Eye (tissue), 1 donor: ENCODE measurements at regions not wholly inside any gene's neighbourhood (a gene's known extent, or its start where the extent isn't known, plus 50 kb on each side); places are given as distances from the start of the nearest gene placed in this dataset.

Experiments used
- DNase-seq: peaks from one replicate; pipeline ENCODE4 v3.0.0-alpha.2; 2015

- no peak for DNase-seq
Observed at GRCh38 chr15:39363761-39364586, 216.9 kb upstream of the THBS1 start.

GRCh38 chr15:39364721-39365120, 216.2 kb upstream of the THBS1 start:
- no peak for DNase-seq

- no peak for DNase-seq
Observed at GRCh38 chr15:39365161-39365560, 215.7 kb upstream of the THBS1 start.

DNA sequence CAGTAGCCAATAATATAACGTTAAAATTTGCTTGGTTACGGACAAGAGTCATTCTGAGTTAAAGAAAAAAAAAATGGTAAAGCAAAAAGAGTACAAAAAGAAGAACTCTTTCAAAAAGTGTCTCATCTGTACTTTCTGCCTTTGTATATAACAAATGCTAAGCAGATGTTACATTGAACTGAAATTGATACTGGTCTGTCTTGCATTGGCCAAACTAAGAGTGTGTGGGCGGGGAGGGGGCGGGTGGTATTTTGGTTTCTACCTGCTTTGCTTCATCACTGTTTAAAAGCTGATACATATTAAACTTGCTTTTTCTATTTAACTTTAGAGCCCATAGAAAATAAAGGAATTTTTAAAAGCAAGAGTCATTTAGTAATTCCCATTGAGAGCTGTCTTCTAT, 215.0 kb upstream of the THBS1 start:
- DNase-seq = no peak

- no peak for DNase-seq
Observed at GRCh38 chr15:39367596-39367995, 213.3 kb upstream of the THBS1 start.

GRCh38 chr15:39369768-39370167, 211.1 kb upstream of the THBS1 start:
- no peak for DNase-seq

DNA sequence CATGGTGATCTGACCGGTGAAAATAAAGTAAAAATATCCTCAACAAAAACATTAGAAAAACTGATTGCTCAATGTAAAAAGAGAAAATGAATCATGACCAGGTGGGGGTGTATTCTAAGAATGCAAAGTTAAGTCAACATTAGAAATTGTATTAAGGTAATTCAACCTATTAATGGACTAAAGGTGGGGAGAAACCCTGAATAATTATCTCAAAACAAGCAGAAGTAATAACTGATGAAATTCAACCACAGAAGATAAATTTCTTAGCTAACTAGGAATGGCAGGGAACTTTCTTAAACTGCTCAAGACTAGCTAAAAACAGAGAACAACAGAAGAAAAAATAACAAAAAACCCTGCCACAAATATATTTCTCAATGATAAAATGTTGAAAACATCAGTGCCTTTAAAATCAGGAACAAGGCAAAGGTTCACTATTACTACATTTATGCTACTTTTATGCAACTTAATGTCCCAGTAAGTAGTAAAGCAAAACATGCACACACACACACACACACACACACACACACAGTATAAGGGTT, 204.4 kb upstream of the THBS1 start:
- no peak for DNase-seq

- DNase-seq = no peak
Observed at GRCh38 chr15:39381517-39381916, 199.4 kb upstream of the THBS1 start.

DNA sequence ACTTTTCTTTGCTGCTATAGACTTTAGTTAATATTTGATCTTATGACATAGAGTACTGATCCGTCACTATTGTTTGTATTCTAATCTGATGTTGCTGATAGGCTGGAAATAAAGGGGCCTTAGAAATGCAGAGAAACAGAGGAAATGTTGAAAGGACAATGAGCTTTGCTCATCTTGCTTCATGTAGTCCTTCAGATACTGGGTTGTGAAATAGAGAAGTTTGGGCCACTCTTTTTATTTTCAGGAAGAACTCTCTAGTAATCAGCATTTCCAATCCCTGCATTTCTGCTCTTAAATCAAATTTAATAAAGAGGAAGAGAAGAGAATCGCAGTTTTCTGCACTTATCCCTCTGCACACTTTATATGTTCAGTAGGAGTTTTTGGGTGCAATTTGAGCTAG, 192.8 kb upstream of the THBS1 start:
- no peak for DNase-seq

DNA sequence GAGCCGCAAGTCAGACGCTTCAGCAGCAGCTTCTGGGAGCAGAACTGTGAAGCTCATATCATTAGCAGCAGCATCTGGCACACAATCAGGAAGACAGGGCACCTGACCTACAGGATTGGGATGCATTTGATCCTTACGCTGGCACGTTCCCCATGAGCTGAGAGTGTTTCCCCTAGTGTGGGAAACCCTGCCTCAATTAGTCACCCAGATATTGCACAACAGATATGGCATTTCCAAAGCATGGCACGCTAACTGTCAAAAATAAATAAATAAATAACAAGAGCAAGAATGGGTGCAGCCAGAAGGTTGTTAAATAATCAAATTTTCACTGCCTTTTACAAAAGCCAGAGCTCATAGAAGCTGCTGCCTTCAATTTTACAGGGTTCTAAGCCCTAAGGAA, 189.6 kb upstream of the THBS1 start:
- no peak for DNase-seq

DNA sequence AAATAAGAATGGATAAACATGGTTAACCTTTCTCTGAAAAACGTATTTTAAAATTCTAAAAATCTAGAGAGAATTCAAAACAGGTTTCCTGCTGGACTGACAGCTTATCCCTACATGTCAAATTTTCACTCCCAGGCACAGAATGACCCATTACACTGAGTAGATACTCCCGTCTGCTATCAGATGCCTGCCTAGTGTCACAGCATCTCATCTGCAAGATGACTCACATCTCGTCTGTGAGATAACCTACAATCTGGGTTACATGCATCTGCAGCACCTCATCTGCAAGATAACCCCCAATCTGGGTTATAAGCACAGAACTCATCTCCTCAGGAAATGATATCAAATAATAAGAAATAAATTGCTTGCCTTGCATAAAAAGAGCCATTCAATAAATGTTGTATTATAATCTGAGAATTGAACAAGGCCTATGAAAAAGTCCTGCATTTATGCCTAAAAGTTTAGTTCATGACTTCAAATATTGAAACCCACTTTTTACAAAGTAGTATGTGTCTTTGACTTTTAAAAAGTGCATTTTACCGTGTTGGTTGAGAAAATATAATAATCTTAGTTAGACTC, 188.3 kb upstream of the THBS1 start:
- no peak for DNase-seq

GRCh38 chr15:39393575-39394335, 187.1 kb upstream of the THBS1 start:
- no peak for DNase-seq

DNA sequence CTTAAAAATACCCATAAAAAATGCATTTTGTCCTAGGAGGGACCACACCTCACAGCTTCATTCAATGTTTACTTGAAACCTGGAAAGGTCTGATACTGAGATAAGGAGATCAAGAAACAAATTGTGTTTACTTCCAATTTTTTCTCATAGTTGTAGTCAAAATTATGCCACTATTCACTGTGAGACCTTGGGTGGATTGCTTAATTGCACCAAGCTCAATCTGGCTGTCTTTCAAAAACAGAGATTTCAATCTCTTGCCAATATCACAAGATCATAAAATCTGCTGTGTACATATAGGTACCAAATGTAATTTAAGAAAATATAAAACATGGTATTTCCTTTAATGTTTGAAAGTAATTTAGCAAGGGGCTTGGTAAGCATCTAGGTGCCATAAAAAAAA, 186.4 kb upstream of the THBS1 start:
- DNase-seq = no peak

DNA sequence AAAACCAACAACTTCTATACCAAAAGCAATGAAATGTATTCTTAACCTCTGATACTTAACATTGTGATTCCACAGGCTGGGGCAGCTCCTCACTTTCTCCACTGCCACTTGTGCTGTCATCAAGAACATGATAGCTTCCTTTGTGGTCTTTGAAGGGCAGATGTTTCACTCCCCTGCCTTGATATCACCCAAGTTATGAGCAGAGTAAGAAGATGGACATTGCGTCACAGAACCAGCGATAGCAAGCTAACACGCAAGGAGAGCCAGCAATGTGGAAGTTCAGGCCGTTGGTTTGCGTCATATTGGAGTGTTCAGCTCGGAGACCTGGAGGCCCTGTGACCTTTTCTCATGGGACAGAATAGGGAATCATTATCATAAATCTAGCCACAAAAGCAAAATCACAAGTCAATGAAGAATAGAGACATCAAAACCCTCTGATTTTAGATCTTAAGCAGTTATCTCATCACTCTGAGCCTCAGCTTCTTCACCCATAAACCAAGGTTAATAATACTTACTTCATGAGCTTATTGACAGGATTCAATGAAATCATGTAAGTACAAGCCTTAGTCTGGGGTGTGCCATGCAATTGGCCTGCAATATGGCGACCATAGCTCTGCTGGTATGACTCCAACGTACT, 183.8 kb upstream of the THBS1 start:
- no peak for DNase-seq

GRCh38 chr15:39397883-39398282, 183.0 kb upstream of the THBS1 start:
- DNase-seq = no peak

DNA sequence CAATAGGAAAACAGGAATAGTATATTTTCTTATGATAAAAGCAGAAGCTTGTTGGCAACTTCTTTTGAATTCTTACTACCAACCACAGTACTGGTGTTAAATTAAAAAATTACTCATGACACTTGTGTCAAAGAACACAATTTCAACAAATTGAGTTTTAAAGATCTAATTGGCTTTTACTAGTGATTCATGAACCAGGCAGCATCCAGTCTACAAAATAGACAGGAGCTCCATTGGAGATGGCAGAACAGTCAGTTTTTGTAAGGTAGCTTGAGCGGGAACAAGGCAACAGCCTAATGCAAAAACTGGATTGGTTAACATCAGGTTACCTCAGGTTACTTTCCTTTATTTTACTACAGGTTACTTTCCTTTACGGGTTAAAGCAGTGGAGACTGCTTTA, 181.3 kb upstream of the THBS1 start:
- no peak for DNase-seq

DNA sequence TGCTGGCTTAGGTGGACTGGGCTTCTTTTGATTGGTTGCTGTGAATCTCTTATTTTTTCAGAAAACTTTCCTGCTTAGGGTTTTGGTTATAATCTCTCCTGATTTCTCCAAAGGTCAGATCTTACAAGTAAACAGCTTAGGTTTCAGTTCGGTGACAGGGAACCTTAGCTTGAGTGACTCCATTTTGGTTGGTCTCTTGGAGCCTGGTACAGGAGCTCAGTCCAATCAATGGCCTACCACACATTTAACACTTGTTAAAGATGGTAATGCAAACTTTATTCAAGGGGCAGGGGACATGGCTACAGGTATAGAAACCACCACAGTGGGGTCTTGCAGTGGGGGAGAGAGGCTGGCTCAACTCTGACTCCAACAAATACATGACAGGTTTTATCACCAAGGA, 180.9 kb upstream of the THBS1 start:
- DNase-seq = no peak

- no peak for DNase-seq
Observed at GRCh38 chr15:39400821-39401550, 179.9 kb upstream of the THBS1 start.

- peak; percentile 7 for DNase-seq
Observed at GRCh38 chr15:39403640-39404117, 177.2 kb upstream of the THBS1 start.

GRCh38 chr15:39404767-39405181, 176.1 kb upstream of the THBS1 start:
- DNase-seq = peak; percentile 18

- DNase-seq = no peak
Observed at GRCh38 chr15:39406485-39406884, 174.4 kb upstream of the THBS1 start.

DNA sequence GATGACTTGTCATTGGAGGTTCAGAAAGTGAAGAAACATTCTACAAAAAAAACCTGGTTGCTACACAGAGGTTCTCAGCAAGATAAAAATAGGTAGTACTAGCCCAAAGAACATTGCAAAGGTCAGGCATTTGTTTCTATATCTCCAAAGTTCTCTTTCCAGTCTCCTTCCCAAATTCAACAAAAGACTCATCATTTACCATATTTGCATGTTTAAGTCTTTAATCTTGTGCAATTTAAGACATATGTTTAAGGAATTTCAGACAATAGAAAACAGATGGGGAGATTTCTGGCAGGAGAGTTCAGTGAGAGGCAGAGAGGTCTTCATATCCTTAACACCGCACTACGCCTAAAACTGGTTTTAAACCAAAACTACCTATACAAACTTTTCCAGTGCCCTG, 173.8 kb upstream of the THBS1 start:
- DNase-seq = peak; percentile 58
